Gastroesophageal sphincter (tissue), 4 donors: ENCODE measurements at regions not wholly inside any gene's neighbourhood (a gene's known extent, or its start where the extent isn't known, plus 50 kb on each side); places are given as distances from the start of the nearest gene placed in this dataset.
A peak's percentile ranks its signal among the peaks of the same experiment; 100 is the strongest.

Source experiments
- ATAC-seq: fragments of 150-250 bp; one replicate; pipeline ENCODE4 v1.9.1; 2016; ENCODE audit warnings: mild to moderate bottlenecking, moderate library complexity
- H3K27ac ChIP-seq, 4 donors: fragments of 200-600 bp; sonication (generic) in 3 of 4; 1 replicate in 3 of 4; 2 replicates in 1 of 4; pipeline ENCODE4 v1.5.1; 2016 to 2019
- H3K27me3 ChIP-seq: fragments of 200-600 bp; sonication (generic); one replicate; pipeline ENCODE4 v1.5.1; 2019
- H3K36me3 ChIP-seq, 2 donors: fragments of 200-600 bp; sonication (generic); one replicate each; pipeline ENCODE4 v1.5.1; 2019; ENCODE audit warnings: control low read depth in 1 of 2
- H3K4me1 ChIP-seq, 3 donors: fragments of 200-600 bp; sonication (generic); 1 replicate in 2 of 3; 2 replicates in 1 of 3; pipeline ENCODE4 v1.5.1; 2016 to 2019; ENCODE audit warnings: control low read depth in 2 of 3
- H3K4me3 ChIP-seq, 2 donors: fragments of 200-600 bp; sonication (generic); one replicate each; pipeline ENCODE4 v1.5.1; 2019; ENCODE audit warnings: mild to moderate bottlenecking in 1 of 2, moderate library complexity in 1 of 2
- H3K9me3 ChIP-seq, 3 donors: fragments of 200-600 bp; sonication (generic); one replicate each; pipeline ENCODE4 v1.5.1; 2017 to 2019; ENCODE audit warnings: control low read depth in 2 of 3
- CTCF ChIP-seq, 4 experiments: fragments of 200-600 bp in 2 of 4; fragments of 450-650 bp in 2 of 4; sonication (generic) in 1 of 4; IDR thresholded peaks; one replicate each; pipeline ENCODE4 v1.5.1; 2017 to 2019; ENCODE audit warnings: antibody characterized with exemption in 4 of 4, mild to moderate bottlenecking in 2 of 4, moderate library complexity in 2 of 4
- EP300 ChIP-seq: sonication (generic); formaldehyde crosslinking; IDR thresholded peaks from one replicate; pipeline ENCODE4 v1.6.1; 2017; ENCODE audit warnings: antibody characterized with exemption, mild to moderate bottlenecking
- POLR2A ChIP-seq, 2 donors: fragments of 450-650 bp; IDR thresholded peaks; one replicate each; pipeline ENCODE4 v1.6.1; 2017; ENCODE audit warnings: antibody characterized with exemption in 2 of 2, mild to moderate bottlenecking in 2 of 2, moderate library complexity in 1 of 2
- POLR2AphosphoS5 ChIP-seq: sonication (generic); formaldehyde crosslinking; IDR thresholded peaks from one replicate; pipeline ENCODE4 v1.6.1; 2017; ENCODE audit warnings: antibody characterized with exemption
- WGBS, 2 donors: methylation state at CpG; one replicate each; pipeline ENCODE4 v1.1.5; 2018; ENCODE audit warnings: low coverage in 1 of 2; 5-methylcytosine and 5-hydroxymethylcytosine counted together

- no peak overlapping the region for H3K4me3 ChIP-seq
- ATAC-seq = no peak
- no peak overlapping the region for H3K27ac ChIP-seq
- TF ChIP-seq CTCF (IDR thresholded peaks at IDR 0.05) (no peak), EP300 (no peak), POLR2A (IDR thresholded peaks at IDR 0.05) (no peak), POLR2AphosphoS5 (no peak)
- no peaks in the 10 kb centered on the region for H3K9me3 ChIP-seq
- H3K27me3 ChIP-seq = no peaks in the 10 kb centered on the region
- no peaks in the 10 kb centered on the region for H3K36me3 ChIP-seq
- 44 to 75% methylated on average over 3 of the region's 3 CpGs for WGBS, 2 donors
- H3K4me1 ChIP-seq = no peaks in the 10 kb centered on the region
These were observed 105.0 kb downstream of the HNRNPD start for GRCh38 chr4:82268826-82269193.

- H3K36me3 ChIP-seq = no peaks in the 10 kb centered on the region
- peak; percentile 93 for ATAC-seq
- 51 to 52% methylated on average over 3 to 4 of the region's 4 CpGs for WGBS, 2 donors
- H3K9me3 ChIP-seq = no peaks in the 10 kb centered on the region
- peak; percentile 38 to 72 (median 66) for TF ChIP-seq CTCF (IDR thresholded peaks at IDR 0.05)
- TF ChIP-seq POLR2AphosphoS5 = no peak
- no peaks in the 10 kb centered on the region for H3K4me1 ChIP-seq
- no peak overlapping the region for H3K27ac ChIP-seq
- H3K4me3 ChIP-seq = no peak overlapping the region
- H3K27me3 ChIP-seq = no peaks in the 10 kb centered on the region
These were observed 105.6 kb downstream of the HNRNPD start for GRCh38 chr4:82268050-82268825.

GRCh38 chr4:82267506-82267905 lies 106.3 kb downstream of the HNRNPD start:
- no peak for ATAC-seq
- no peaks in the 10 kb centered on the region for H3K9me3 ChIP-seq
- WGBS, 2 donors = 74 to 81% methylated on average over 4 of the region's 4 CpGs
- H3K4me1 ChIP-seq = no peaks in the 10 kb centered on the region
- no peak overlapping the region for H3K27ac ChIP-seq
- TF ChIP-seq POLR2AphosphoS5 (no peak), CTCF (IDR thresholded peaks at IDR 0.05) (no peak), EP300 (no peak), POLR2A (IDR thresholded peaks at IDR 0.05) (no peak)
- H3K27me3 ChIP-seq = no peaks in the 10 kb centered on the region
- H3K36me3 ChIP-seq = no peaks in the 10 kb centered on the region
- H3K4me3 ChIP-seq = no peak overlapping the region

- H3K4me3 ChIP-seq = no peak overlapping the region
- H3K9me3 ChIP-seq = no peaks in the 10 kb centered on the region
- H3K36me3 ChIP-seq = no peaks in the 10 kb centered on the region
- H3K27me3 ChIP-seq = no peaks in the 10 kb centered on the region
- H3K27ac ChIP-seq = no peak overlapping the region
- ATAC-seq = no peak
- 64 to 73% methylated on average over 2 of the region's 2 CpGs for WGBS, 2 donors
- TF ChIP-seq POLR2AphosphoS5 = no peak
- no peak for TF ChIP-seq CTCF (IDR thresholded peaks at IDR 0.05)
- TF ChIP-seq EP300 = no peak
- no peak for TF ChIP-seq POLR2A (IDR thresholded peaks at IDR 0.05)
- H3K4me1 ChIP-seq = no peaks in the 10 kb centered on the region
These were observed 107.4 kb downstream of the HNRNPD start for GRCh38 chr4:82266345-82266744.

- 50 to 64% methylated on average over 2 of the region's 2 CpGs for WGBS, 2 donors
- Histone ChIP-seq H3K4me1 (no peaks in the 10 kb centered on the region), H3K27me3 (no peaks in the 10 kb centered on the region), H3K36me3 (no peaks in the 10 kb centered on the region), H3K27ac (no peak overlapping the region), H3K4me3 (no peak overlapping the region), H3K9me3 (no peaks in the 10 kb centered on the region)
- ATAC-seq = no peak
- TF ChIP-seq POLR2A (IDR thresholded peaks at IDR 0.05) (no peak), EP300 (no peak), CTCF (IDR thresholded peaks at IDR 0.05) (no peak), POLR2AphosphoS5 (no peak)
These were observed 112.7 kb downstream of the HNRNPD start for GRCh38 chr4:82261084-82261483.
